Keratinocyte (primary cell): ENCODE measurements at regions not wholly inside any gene's neighbourhood (a gene's known extent, or its start where the extent isn't known, plus 50 kb on each side); places are given as distances from the start of the nearest gene placed in this dataset.

ENCODE experiments used
- CTCF ChIP-seq, 3 experiments: IDR thresholded peaks in 1 of 3; conservative IDR thresholded peaks in 1 of 3; optimal IDR thresholded peaks in 1 of 3; 2 replicates in 2 of 3; 3 replicates in 1 of 3; pipeline versions ENCODE3 to v1.5.1; 2011; ENCODE audit warnings: low read length in 3 of 3, mild to moderate bottlenecking in 3 of 3, moderate library complexity in 2 of 3, control low read depth in 1 of 3, inconsistent platforms in 1 of 3; ENCODE audit not compliant: insufficient read depth in 2 of 3; ENCODE audit errors: extremely low read depth in 1 of 3
- EZH2 ChIP-seq: IDR thresholded peaks from one replicate; pipeline ENCODE4 v1.6.1; 2012; ENCODE audit warnings: inconsistent platforms, mild to moderate bottlenecking, low read length, moderate library complexity

- TF ChIP-seq CTCF (optimal IDR thresholded peaks at IDR 0.05 in 1 of 3, IDR thresholded peaks at IDR 0.05 in 1 of 3, conservative IDR thresholded peaks at IDR 0.05 in 1 of 3; ENCODE audit: extremely low read depth in 1 of 3, insufficient read depth in 2 of 3, low read length in 3 of 3): no peak
- no peak for TF ChIP-seq EZH2
Observed at GRCh38 chr6:115643762-115644161, 416.9 kb downstream of the FRK start.
